ENCODE measurements at regions not wholly inside any gene's neighbourhood (a gene's known extent, or its start where the extent isn't known, plus 50 kb on each side); places are given as distances from the start of the nearest gene placed in this dataset.
"Not testable (repeated sequence)": the region's sequence is repeated elsewhere in the genome, so short reads cannot be mapped to it uniquely, and the experiment has no call there.

DNA sequence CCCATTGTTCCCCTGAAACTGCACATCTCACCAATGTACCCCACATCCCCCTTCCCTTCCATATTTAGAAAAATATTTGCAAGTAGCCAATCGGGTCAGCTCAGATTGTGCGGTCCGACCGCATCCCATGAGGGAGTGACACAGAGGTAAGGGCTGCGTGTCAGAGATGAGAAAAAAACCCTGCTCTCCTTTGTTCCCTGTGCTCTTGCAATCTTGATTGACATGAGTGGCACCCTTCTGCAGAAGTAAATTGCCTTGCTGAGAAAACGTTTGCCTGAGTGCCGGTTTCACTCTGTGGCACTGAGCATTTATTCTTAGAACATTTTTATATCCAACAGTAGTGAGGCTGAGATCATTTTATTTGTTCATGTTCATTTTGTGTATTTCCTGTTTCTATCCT lies 81.6 kb upstream of the CCDC90B start:
- TF ChIP-seq, protein P1, sequence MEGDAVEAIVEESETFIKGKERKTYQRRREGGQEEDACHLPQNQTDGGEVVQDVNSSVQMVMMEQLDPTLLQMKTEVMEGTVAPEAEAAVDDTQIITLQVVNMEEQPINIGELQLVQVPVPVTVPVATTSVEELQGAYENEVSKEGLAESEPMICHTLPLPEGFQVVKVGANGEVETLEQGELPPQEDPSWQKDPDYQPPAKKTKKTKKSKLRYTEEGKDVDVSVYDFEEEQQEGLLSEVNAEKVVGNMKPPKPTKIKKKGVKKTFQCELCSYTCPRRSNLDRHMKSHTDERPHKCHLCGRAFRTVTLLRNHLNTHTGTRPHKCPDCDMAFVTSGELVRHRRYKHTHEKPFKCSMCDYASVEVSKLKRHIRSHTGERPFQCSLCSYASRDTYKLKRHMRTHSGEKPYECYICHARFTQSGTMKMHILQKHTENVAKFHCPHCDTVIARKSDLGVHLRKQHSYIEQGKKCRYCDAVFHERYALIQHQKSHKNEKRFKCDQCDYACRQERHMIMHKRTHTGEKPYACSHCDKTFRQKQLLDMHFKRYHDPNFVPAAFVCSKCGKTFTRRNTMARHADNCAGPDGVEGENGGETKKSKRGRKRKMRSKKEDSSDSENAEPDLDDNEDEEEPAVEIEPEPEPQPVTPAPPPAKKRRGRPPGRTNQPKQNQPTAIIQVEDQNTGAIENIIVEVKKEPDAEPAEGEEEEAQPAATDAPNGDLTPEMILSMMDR (conservative IDR thresholded peaks at IDR 0.05) = no peak
- no peak overlapping the region for H3K27ac ChIP-seq

GRCh38 chr11:83364500-83365045 lies 78.4 kb upstream of the CCDC90B start:
- H3K27ac ChIP-seq = no peak overlapping the region
- TF ChIP-seq, protein P1 (conservative IDR thresholded peaks at IDR 0.05) = no peak

DNA sequence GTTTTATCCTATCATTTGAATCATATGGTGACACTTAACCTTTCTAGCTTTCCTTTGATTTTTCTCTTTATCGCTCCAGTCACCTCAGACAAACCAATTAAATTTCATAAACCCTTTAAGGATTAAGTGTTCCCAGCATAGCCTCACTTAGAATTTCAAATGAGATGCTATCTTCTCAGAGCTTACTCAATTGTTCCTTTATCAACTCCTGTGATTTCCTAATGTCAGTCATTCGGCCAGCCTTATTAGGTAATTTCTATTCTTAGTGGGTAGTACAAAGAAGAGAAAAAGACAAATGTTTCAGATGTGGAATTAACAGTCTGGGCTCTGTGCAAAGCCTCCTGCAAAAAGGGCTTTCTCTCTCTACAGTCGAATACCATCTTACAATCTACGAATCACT lies 77.1 kb upstream of the CCDC90B start:
- no peak overlapping the region for H3K27ac ChIP-seq
- TF ChIP-seq, protein P1 (conservative IDR thresholded peaks at IDR 0.05) = no peak

- TF ChIP-seq, protein P1 (conservative IDR thresholded peaks at IDR 0.05) = no peak
- H3K27ac ChIP-seq = peak overlapping the region; percentile 9; the same call in 1 of the 2 replicates
Measured at GRCh38 chr11:83361831-83362230, 75.7 kb upstream of the CCDC90B start.

GRCh38 chr11:83355391-83355790 lies 69.2 kb upstream of the CCDC90B start:
- H3K27ac ChIP-seq = no peak overlapping the region
- TF ChIP-seq, protein P1 (conservative IDR thresholded peaks at IDR 0.05) = no peak

DNA sequence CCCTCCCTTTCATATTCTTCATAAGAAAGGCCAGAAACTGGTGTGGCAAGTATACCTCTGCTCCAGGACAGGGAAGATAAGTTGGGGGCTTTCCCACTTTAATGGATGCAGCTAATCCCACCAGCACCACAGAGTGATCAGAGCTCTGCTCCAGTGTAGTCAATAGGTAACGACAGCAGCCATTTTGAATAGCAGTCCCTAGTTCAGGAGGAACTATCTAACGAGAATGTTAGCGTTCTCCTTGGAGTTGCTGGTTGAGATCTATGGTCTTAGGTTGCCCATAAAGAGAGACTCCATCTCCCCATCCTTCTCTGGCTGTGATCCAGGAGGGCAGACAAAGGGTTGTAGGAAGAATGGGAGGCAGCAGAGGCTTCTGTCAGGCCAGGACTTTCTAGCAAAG lies 64.0 kb upstream of the CCDC90B start:
- H3K27ac ChIP-seq = no peak overlapping the region

GRCh38 chr11:83349296-83349695 lies 63.1 kb upstream of the CCDC90B start:
- no peak overlapping the region for H3K27ac ChIP-seq
- TF ChIP-seq, protein P1 (conservative IDR thresholded peaks at IDR 0.05) = no peak

More for the DNA sequence above, 64.0 kb upstream of the CCDC90B start:
- TF ChIP-seq, protein P1 (conservative IDR thresholded peaks at IDR 0.05) = no peak

DNA sequence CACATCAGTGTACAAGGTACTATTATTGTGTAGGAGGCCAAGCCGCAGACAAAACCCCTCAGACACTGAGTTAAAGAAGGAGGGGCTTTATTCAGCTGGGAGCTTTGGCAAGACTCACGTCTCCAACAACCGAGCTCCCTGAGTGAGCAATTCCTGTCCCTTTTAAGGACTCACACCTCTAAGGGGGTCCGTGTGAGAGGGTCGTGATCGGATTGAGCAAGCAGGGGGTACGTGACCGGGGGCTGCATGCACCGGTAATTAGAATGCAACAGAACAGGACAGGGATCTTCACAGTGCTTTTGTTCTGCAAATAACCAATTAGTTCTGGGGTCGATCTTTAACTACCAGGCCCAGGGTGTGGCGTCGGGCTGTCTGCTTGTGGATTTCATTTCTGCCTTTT lies 60.5 kb upstream of the CCDC90B start:
- not testable (repeated sequence) for H3K27ac ChIP-seq

DNA sequence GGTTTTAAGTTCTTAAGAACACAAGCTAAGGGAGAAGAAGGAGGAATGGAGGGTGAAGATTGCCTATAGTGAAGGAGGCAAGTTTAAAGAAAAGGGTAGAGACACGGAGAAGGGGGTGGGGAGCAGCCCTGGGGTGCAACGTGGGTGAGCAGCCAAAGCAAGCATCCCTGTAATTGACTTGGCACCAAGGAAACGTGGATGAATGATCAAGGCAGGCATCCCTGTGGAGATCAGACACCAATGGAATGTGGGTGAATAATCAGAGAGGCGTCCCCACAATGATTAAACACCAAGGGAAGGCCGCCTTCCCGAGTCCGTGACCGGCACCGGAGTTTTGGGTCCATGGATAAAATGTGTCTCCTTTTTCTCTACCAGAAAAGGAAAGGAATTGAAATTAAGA lies 58.4 kb upstream of the CCDC90B start:
- H3K27ac ChIP-seq = not testable (repeated sequence)
